ENCODE measurements at regions not wholly inside any gene's neighbourhood (a gene's known extent, or its start where the extent isn't known, plus 50 kb on each side); places are given as distances from the start of the nearest gene placed in this dataset.
"Not testable (repeated sequence)": the region's sequence is repeated elsewhere in the genome, so short reads cannot be mapped to it uniquely, and the experiment has no call there.

GRCh38 chr20:12737900-12738299 lies 270.9 kb upstream of the SPTLC3 start:
- no peak for DNase-seq (ENCODE audit: low read depth)

DNA sequence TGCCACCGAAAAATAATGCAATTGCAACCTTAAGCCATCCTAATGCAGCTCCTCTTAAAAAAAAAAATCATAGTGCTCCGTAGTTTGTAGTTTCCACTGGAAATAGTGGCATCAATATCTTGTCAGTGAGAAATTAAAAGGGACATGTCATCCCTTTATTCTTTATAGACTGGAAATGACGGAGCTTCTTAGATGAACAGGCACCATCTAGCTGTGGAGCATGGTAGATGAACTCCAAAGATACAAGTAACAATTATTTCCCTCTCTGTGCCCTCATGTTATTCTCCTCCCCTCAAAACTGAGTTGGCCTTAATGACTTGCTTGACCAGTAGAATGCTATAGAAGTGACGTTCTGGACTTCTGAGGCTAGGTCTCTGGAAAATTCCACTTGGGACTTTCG lies 268.1 kb upstream of the SPTLC3 start:
- DNase-seq (ENCODE audit: low read depth) = no peak

DNA sequence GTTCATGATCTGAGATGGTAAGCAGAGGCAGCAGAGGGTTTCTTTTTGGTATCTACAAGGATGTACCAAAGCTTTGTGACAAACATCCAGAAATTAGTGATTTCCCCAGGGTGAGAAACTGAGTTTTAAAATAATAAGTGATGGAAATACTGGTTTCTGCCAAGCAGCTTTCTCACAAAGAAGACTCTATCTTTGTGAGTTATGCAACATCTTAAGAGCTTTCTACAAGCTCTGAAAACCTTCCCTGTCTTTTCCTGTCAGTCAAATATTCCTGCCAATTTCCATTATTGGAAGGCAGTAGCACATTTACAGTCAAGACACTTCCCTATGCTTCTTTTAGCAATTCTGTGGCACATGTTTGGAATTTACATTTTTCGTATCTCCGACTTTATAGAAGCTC lies 264.7 kb upstream of the SPTLC3 start:
- no peak for DNase-seq (ENCODE audit: low read depth)

GRCh38 chr20:12748359-12748994 lies 260.3 kb upstream of the SPTLC3 start:
- no peak for DNase-seq (ENCODE audit: low read depth)

DNA sequence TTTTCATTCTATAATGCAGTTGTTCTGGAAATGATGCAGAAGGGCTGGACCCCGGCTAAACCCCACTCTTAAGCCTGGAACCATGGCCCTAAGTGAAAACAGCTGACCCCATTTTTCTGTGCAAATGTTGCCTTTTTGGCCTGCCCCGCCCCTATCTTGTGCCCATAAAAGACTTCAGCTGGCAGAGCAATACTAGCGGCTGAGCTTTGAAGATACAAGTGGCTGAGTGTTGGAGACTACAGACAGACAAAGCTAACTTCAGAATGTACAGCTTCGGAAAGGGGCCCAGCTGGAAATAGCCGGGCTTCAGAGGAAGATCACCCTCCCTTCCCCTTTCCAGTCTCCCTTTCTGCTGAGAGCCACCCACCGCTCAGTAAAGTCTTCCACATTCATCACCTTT lies 258.6 kb upstream of the SPTLC3 start:
- no peak for DNase-seq (ENCODE audit: low read depth)

- not testable (repeated sequence) for DNase-seq (ENCODE audit: low read depth)
Measured at GRCh38 chr20:12752900-12753693, 255.7 kb upstream of the SPTLC3 start.

DNA sequence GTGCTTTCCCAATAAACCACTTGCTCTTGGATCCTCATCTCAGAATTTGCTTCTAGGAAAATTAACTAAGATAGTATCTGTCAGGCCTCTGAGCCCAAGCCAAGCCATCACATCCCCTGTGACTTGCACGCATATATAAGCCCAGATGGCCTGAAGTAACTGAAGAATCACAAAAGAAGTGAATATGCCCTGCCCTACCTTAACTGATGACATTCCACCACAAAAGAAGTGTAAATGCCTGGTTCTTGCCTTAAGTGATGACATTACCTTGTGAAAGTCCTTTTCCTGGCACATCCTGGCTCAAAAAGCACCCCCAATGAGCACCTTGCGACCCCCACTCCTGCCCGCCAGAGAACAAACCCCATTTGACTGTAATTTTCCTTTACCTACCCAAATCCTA lies 255.0 kb upstream of the SPTLC3 start:
- DNase-seq (ENCODE audit: low read depth) = not testable (repeated sequence)

GRCh38 chr20:12759493-12759892 lies 249.3 kb upstream of the SPTLC3 start:
- not testable (repeated sequence) for DNase-seq (ENCODE audit: low read depth)

GRCh38 chr20:12762725-12763124 lies 246.0 kb upstream of the SPTLC3 start:
- no peak for DNase-seq (ENCODE audit: low read depth)

GRCh38 chr20:12763406-12763805 lies 245.4 kb upstream of the SPTLC3 start:
- no peak for DNase-seq (ENCODE audit: low read depth)

DNA sequence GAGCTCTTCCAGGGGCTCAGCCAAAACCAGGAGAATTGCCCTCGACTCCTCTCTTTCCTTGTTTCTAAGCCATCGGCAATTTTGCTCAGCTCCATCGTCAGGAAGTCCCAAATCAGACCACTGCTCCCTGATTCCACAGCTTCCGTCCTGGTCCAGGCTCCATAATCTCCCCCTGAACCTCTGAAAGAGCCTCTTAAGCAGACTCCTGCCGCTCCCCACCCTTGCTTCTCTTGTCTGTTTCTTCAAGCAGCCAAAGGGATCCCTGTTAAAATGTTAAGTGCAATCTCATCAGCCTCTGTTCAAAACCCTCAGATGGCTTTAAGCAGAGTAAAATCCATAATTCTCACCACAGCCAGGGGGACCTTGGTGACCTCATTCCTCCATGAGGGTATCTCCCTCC lies 244.7 kb upstream of the SPTLC3 start:
- DNase-seq (ENCODE audit: low read depth) = no peak

GRCh38 chr20:12764851-12765250 lies 243.9 kb upstream of the SPTLC3 start:
- DNase-seq (ENCODE audit: low read depth) = no peak

GRCh38 chr20:12773936-12774335 lies 234.8 kb upstream of the SPTLC3 start:
- DNase-seq (ENCODE audit: low read depth) = no peak

DNA sequence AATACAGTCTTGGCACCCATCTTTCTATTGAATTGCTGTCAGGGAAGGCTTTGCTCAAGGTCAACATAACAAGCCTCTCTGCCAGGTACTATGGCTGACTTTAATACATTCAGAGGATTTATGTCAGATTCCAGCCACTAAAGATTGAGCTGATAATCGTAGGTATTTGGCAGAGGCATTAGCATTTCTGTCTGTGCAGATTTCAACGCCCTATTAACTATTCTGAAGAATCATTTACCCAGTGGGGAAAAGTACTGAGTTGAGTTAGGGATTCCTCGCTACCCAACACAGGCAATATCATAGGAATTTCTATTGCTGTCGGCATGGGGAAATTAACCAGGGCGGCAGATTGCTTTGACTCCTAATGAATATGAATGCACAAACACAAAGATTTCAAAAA lies 233.7 kb upstream of the SPTLC3 start:
- no peak for DNase-seq (ENCODE audit: low read depth)

- no peak for DNase-seq (ENCODE audit: low read depth)
Measured at GRCh38 chr20:12777016-12777415, 231.8 kb upstream of the SPTLC3 start.

DNA sequence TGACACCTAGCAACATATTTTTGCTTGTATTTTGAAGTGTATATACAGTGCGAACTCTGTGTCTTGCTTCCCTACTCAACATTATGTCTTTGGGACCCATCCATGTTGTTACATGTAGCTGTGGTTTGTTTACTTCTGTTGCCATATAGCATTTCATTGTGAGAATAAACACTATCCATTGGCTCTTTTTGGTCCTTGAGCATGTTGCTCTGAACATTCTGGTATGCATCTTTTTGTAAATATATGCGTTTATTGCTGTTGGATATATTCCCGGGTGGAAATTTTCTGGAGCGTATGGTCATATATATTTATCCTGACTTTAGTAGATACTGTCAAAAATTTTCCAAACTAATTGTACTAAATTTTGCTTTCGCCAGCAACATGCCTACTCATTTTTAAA lies 222.5 kb upstream of the SPTLC3 start:
- DNase-seq (ENCODE audit: low read depth) = no peak

DNA sequence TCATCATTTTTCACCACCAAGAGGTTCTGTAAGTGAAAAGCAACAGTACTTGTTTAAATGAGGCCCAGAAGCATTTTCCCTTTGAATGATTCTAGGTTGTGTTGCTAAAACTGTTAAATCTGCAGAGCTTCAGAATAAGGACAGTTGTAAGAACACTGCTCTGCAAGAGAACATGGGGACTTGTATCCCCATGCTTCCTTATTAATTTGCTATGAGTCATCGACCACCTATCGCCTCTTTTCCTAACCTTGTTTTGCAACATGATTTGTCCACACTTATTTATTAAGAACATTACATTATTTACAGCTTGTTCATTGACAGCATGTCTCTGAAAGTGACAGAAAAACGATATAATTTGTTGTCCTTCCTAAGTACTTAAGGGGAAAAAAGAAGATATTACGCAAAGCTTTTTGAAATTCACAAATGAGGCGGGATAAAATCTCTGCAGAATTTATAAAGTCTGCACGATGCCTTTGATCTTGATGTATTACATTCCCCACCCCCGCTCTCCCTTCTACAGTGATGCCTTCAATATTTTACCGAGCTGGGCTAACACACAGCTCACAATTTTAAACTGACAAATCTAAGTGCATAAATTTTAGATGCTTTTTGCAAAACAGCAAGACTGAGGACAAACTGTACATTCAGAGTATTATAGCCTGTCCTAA lies 220.0 kb upstream of the SPTLC3 start:
- DNase-seq (ENCODE audit: low read depth) = no peak

DNA sequence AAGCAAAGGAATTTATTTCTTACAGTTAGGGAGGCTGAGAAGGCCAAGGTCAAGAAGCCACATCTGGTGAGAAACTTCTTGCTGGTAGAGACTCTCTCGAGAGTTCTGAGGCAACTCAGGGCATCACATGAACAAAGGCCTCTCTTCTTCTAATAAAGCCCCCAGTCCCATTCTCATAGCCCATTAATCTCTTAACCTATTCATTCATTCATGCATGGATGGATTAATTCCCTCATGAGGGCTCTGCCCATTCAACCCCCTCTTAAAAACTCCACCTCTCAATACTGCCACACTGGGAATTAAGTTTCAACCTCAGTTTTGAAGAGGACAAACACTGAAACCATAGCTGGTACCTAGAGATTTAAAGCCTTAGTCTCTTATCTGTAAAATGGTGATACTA lies 217.9 kb upstream of the SPTLC3 start:
- no peak for DNase-seq (ENCODE audit: low read depth)

DNA sequence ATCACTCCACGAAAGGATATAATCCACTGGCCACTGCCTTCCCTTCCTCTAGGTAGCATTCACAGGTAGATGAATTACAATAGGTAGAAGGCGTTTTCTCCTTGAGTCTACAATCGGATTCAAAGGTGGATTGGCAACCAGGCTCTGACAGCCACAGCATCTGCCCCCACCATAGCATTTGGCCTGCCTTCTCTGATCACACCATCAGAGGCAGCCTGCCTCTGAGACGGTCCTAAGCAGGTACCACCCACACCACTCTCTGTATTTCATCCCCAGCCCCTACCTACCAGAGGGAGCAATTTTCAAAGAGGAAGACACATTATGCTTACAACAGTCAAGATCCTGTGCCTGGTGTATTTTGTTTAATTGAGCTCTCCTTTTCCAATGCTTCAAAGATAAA lies 210.5 kb upstream of the SPTLC3 start:
- DNase-seq (ENCODE audit: low read depth) = no peak

GRCh38 chr20:12808006-12808567 lies 200.7 kb upstream of the SPTLC3 start:
- no peak for DNase-seq (ENCODE audit: low read depth)

DNA sequence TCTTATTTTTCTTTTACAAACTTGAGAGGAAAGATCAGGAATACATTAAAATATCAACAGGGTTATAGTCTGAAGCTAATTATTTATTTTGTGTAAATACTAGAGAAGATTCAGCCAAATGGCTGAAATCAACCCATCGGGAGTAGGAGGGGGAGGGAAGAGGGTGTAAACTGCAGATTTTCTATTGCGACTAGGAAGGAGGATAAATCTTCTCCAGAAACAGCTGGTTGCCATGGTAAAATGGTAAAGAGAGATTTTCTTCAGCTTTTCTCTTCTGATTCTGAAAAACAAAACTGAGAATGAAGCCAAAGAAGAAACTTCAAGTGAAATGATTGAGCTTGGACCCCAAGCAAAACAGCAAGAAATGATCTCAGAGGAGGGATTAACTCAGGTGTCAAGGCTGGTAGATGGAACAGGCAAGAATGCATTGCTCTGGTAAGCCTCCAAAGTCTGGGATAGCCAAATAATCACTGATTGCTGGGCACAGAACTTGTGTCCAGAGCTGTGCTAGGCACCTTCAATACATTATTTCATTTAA lies 193.5 kb upstream of the SPTLC3 start:
- DNase-seq (ENCODE audit: low read depth) = no peak

- no peak for DNase-seq (ENCODE audit: low read depth)
Measured at GRCh38 chr20:12815778-12816408, 192.9 kb upstream of the SPTLC3 start.
